ENCODE measurements at regions not wholly inside any gene's neighbourhood (a gene's known extent, or its start where the extent isn't known, plus 50 kb on each side); places are given as distances from the start of the nearest gene placed in this dataset.
"Not testable (repeated sequence)": the region's sequence is repeated elsewhere in the genome, so short reads cannot be mapped to it uniquely, and the experiment has no call there.

DNA sequence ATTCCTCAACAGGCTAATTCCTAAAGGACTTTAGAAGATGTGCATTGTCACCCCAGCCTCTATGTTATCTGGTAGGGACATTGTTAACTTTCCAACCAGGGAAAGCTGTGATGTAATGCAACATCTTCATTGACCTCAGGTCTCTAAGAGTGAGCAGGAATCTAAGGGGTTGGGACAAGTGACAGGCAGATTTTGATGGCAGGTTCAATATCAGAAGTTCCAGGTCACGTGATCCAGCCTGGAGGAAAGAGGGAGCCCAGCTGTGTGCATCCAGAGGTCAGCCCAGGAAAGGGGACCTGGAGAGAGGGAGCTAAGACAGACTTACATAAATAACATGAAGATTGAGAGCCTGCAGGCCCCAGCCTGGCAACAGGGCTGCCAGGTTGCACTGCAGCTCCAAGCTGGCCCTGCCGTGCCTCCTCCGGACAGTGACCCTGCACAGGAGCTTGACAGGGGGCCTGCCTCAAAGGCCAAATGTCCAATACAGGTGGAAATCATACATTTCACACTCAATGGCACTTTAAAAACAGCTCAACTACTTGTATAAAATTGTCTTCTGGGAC, 262.2 kb upstream of the MGAT5 start:
- 34% methylated on average over 3 of the region's 3 CpGs for WGBS
- intact Hi-C loops (cut with DNase I) = no loop called here
- DNase-seq (ENCODE audit: extremely low spot score) = peak; percentile 62
- no peaks in the 10 kb centered on the region for H3K36me3 ChIP-seq
- no peak overlapping the region for H3K27ac ChIP-seq (replicated peaks in 1 of 4)
- H3K27me3 ChIP-seq = no peaks in the 10 kb centered on the region
- TF ChIP-seq EP300 (IDR thresholded peaks at IDR 0.05) (no peak), POLR2AphosphoS5 (IDR thresholded peaks at IDR 0.05) (no peak), POLR2A (IDR thresholded peaks at IDR 0.05; ENCODE audit: low read depth) (no peak)
- TF ChIP-seq, protein P1, sequence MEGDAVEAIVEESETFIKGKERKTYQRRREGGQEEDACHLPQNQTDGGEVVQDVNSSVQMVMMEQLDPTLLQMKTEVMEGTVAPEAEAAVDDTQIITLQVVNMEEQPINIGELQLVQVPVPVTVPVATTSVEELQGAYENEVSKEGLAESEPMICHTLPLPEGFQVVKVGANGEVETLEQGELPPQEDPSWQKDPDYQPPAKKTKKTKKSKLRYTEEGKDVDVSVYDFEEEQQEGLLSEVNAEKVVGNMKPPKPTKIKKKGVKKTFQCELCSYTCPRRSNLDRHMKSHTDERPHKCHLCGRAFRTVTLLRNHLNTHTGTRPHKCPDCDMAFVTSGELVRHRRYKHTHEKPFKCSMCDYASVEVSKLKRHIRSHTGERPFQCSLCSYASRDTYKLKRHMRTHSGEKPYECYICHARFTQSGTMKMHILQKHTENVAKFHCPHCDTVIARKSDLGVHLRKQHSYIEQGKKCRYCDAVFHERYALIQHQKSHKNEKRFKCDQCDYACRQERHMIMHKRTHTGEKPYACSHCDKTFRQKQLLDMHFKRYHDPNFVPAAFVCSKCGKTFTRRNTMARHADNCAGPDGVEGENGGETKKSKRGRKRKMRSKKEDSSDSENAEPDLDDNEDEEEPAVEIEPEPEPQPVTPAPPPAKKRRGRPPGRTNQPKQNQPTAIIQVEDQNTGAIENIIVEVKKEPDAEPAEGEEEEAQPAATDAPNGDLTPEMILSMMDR (IDR thresholded peaks at IDR 0.05) = no peak
- H3K4me1 ChIP-seq = peaks cover 7 to 31% (median 21%) of the 10 kb centered on the region in 4 donors
- no peaks in the 10 kb centered on the region for H3K9me3 ChIP-seq
- H3K4me3 ChIP-seq = no peak overlapping the region

DNA sequence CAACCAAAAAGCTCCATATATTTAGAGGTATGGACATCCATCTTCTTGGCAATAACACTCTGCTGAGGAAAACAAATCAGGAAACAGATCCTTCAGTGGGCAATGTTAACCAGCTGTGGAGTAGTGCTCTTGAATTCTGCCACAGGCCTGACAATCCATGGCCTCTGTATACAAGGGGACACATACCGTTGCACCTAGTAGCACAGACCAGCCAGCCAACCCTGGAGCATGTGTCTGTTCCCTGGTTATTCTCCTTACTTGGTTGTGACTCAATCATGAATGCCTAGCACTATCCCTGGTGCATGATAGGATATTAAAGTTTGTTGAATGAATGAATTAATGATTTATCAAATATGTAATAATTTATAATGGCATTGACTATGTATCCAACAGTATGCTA, 261.4 kb upstream of the MGAT5 start:
- no peak overlapping the region for H3K27ac ChIP-seq (replicated peaks in 1 of 4)
- peaks cover 4 to 23% (median 14%) of the 10 kb centered on the region in 4 donors for H3K4me1 ChIP-seq
- H3K9me3 ChIP-seq = no peaks in the 10 kb centered on the region
- no peak for TF ChIP-seq EP300 (IDR thresholded peaks at IDR 0.05)
- TF ChIP-seq POLR2AphosphoS5 (IDR thresholded peaks at IDR 0.05) = no peak
- TF ChIP-seq, protein P1 (IDR thresholded peaks at IDR 0.05) = no peak
- no peak for TF ChIP-seq POLR2A (IDR thresholded peaks at IDR 0.05; ENCODE audit: low read depth)
- no peak overlapping the region for H3K4me3 ChIP-seq
- WGBS = 71% methylated on average over 1 of the region's 1 CpG
- no peaks in the 10 kb centered on the region for H3K27me3 ChIP-seq
- peak; percentile 60 for DNase-seq (ENCODE audit: extremely low spot score)
- intact Hi-C loops (cut with DNase I) = no loop called here
- H3K36me3 ChIP-seq = no peaks in the 10 kb centered on the region

DNA sequence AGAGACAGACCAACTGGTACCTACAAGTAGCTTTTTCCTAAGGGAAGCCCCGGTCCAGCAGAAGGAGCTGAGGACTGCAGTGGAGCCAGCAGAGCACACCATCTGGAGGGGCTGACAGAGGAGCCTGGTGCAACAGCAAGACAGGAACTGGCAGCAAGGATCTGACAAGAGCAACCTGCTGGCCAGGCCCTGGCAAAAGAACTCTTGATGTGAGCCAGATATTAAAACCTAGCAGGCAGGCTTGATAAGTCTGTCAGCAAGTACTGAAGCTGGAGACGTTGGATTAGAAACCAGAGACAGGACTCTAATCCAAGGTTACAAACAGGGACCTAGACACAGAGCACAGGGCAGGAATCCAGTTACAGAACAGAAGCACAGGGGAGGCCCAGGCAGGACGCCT, 260.7 kb upstream of the MGAT5 start:
- H3K36me3 ChIP-seq = no peaks in the 10 kb centered on the region
- H3K4me3 ChIP-seq = no peak overlapping the region
- no peaks in the 10 kb centered on the region for H3K9me3 ChIP-seq
- TF ChIP-seq, protein P1 (IDR thresholded peaks at IDR 0.05) = no peak
- TF ChIP-seq POLR2AphosphoS5 (IDR thresholded peaks at IDR 0.05) (no peak), EP300 (IDR thresholded peaks at IDR 0.05) (no peak), POLR2A (IDR thresholded peaks at IDR 0.05; ENCODE audit: low read depth) (no peak)
- intact Hi-C loops (cut with DNase I) = no loop called here
- H3K4me1 ChIP-seq = peaks cover 0 to 16% (median 12%) of the 10 kb centered on the region in 4 donors
- DNase-seq (ENCODE audit: extremely low spot score) = peak; percentile 89
- no peak overlapping the region for H3K27ac ChIP-seq (replicated peaks in 1 of 4)
- 27% methylated on average over 3 of the region's 3 CpGs for WGBS
- no peaks in the 10 kb centered on the region for H3K27me3 ChIP-seq

DNA sequence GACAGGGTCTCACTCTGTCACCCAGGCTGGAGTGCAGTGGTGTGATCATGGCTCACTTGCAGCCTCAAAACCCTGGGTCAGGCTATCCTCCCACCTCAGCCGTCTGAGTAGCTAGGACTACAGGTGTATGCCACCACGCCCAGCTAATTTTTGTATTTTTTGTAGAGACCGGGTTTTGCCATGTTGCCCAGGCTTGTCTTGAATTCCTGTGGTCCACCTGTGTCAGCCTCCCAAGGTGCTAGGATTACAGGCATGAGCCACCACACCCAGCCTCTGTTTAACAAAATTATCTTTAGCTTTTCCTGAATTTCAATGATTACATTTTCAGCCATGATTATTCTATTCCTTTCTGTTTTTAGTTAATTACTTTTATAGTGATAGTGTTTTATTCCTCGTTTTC, 255.1 kb upstream of the MGAT5 start:
- H3K9me3 ChIP-seq; H3K36me3 ChIP-seq; intact Hi-C loops (cut with DNase I); DNase-seq (ENCODE audit: extremely low spot score); H3K27ac ChIP-seq (replicated peaks in 1 of 4); H3K4me3 ChIP-seq; H3K27me3 ChIP-seq; H3K4me1 ChIP-seq: not testable (repeated sequence)
- WGBS = 94% methylated on average over 4 of the region's 4 CpGs

DNA sequence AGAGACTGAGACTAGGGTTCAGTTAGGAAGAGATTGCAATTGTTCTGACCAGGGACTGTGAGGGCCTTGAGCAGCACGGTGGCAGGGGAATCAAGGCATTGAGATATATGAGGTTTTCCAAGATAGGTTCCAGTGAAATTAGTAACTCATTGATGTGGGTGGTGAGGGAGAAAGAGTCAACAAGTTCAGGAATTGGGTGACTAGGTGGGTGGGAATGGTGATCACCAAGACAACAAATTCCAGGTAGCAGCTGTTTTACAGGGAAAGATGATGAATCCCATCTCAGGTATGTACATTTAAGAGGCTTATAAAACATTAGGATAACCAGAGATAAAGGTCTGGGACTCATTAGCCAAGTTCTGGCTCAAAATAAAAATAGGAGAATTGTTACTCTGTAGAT, 251.5 kb upstream of the MGAT5 start:
- Histone ChIP-seq H3K36me3 (no peaks in the 10 kb centered on the region), H3K4me1 (no peaks in the 10 kb centered on the region), H3K27me3 (no peaks in the 10 kb centered on the region), H3K27ac (replicated peaks in 1 of 4) (no peak overlapping the region), H3K4me3 (no peak overlapping the region), H3K9me3 (no peaks in the 10 kb centered on the region)
- WGBS = 100% methylated on average over 1 of the region's 1 CpG
- DNase-seq (ENCODE audit: extremely low spot score) = peak; percentile 80
- TF ChIP-seq, protein P1 (IDR thresholded peaks at IDR 0.05) = no peak
- TF ChIP-seq EP300 (IDR thresholded peaks at IDR 0.05) (no peak), POLR2A (IDR thresholded peaks at IDR 0.05; ENCODE audit: low read depth) (no peak), POLR2AphosphoS5 (IDR thresholded peaks at IDR 0.05) (no peak)
- intact Hi-C loops (cut with DNase I) = no loop called here

Measured in esophagus muscularis mucosa (tissue), 4 donors.